ENCODE measurements at regions not wholly inside any gene's neighbourhood (a gene's known extent, or its start where the extent isn't known, plus 50 kb on each side); places are given as distances from the start of the nearest gene placed in this dataset.

GRCh38 chr3:194046531-194046930, 89.4 kb upstream of the HES1 start:
- H3K4me3 ChIP-seq, result no peak overlapping the region
- WGBS, 2 donors, result 88 to 100% methylated on average over 1 of the region's 1 CpG
- no peaks in the 10 kb centered on the region for H3K27me3 ChIP-seq
- no peak overlapping the region for H3K27ac ChIP-seq
- no peak for DNase-seq
- no peak for TF ChIP-seq POLR2A (IDR thresholded peaks at IDR 0.05)
- H3K4me1 ChIP-seq, result no peaks in the 10 kb centered on the region
- H3K36me3 ChIP-seq (ENCODE audit: low read depth, missing control alignments), result no peaks in the 10 kb centered on the region
- intact Hi-C loops (cut with DNase I; ENCODE audit: low total_unique reads), result no loop called here
- H3K9me3 ChIP-seq, result no peaks in the 10 kb centered on the region

GRCh38 chr3:194046995-194047645, 88.8 kb upstream of the HES1 start:
- no peak overlapping the region for H3K27ac ChIP-seq
- 42 to 60% methylated on average over 4 of the region's 4 CpGs for WGBS, 2 donors
- intact Hi-C loops (cut with DNase I; ENCODE audit: low total_unique reads), result no loop called here
- TF ChIP-seq POLR2A (IDR thresholded peaks at IDR 0.05) (no peak), CTCF (IDR thresholded peaks at IDR 0.05) (no peak)
- H3K4me3 ChIP-seq, result no peak overlapping the region
- no peaks in the 10 kb centered on the region for H3K4me1 ChIP-seq
- peak; percentile 60 for DNase-seq
- no peaks in the 10 kb centered on the region for H3K9me3 ChIP-seq
- H3K36me3 ChIP-seq (ENCODE audit: low read depth, missing control alignments), result no peaks in the 10 kb centered on the region
- H3K27me3 ChIP-seq, result no peaks in the 10 kb centered on the region

GRCh38 chr3:194049394-194049793, 86.6 kb upstream of the HES1 start:
- H3K9me3 ChIP-seq, result no peaks in the 10 kb centered on the region
- H3K27me3 ChIP-seq, result no peaks in the 10 kb centered on the region
- intact Hi-C loops (cut with DNase I; ENCODE audit: low total_unique reads), result no loop called here
- no peak overlapping the region for H3K4me3 ChIP-seq
- DNase-seq, result no peak
- no peak overlapping the region for H3K27ac ChIP-seq
- no peaks in the 10 kb centered on the region for H3K4me1 ChIP-seq
- TF ChIP-seq POLR2A (IDR thresholded peaks at IDR 0.05), result no peak
- no peak for TF ChIP-seq CTCF (IDR thresholded peaks at IDR 0.05)
- no peaks in the 10 kb centered on the region for H3K36me3 ChIP-seq (ENCODE audit: low read depth, missing control alignments)
- WGBS, 2 donors, result 97 to 100% methylated on average over 1 of the region's 1 CpG

- H3K4me3 ChIP-seq, result no peak overlapping the region
- H3K27me3 ChIP-seq, result no peaks in the 10 kb centered on the region
- intact Hi-C loops (cut with DNase I; ENCODE audit: low total_unique reads), result no loop called here
- no peaks in the 10 kb centered on the region for H3K4me1 ChIP-seq
- H3K27ac ChIP-seq, result no peak overlapping the region
- no peak for DNase-seq
- TF ChIP-seq CTCF (IDR thresholded peaks at IDR 0.05) (no peak), POLR2A (IDR thresholded peaks at IDR 0.05) (no peak)
- H3K9me3 ChIP-seq, result no peaks in the 10 kb centered on the region
- WGBS, 2 donors, result 92 to 100% methylated on average over 1 of the region's 1 CpG
- H3K36me3 ChIP-seq (ENCODE audit: low read depth, missing control alignments), result no peaks in the 10 kb centered on the region
These were observed 85.1 kb upstream of the HES1 start for GRCh38 chr3:194050782-194051320.

- H3K27me3 ChIP-seq, result no peaks in the 10 kb centered on the region
- no peaks in the 10 kb centered on the region for H3K4me1 ChIP-seq
- H3K9me3 ChIP-seq, result no peaks in the 10 kb centered on the region
- no peak overlapping the region for H3K4me3 ChIP-seq
- intact Hi-C loops (cut with DNase I; ENCODE audit: low total_unique reads), result no loop called here
- DNase-seq, result no peak
- no peaks in the 10 kb centered on the region for H3K36me3 ChIP-seq (ENCODE audit: low read depth, missing control alignments)
- no peak for TF ChIP-seq CTCF (IDR thresholded peaks at IDR 0.05)
- TF ChIP-seq POLR2A (IDR thresholded peaks at IDR 0.05), result no peak
- 75 to 77% methylated on average over 2 of the region's 2 CpGs for WGBS, 2 donors
- H3K27ac ChIP-seq, result no peak overlapping the region
These were observed 84.4 kb upstream of the HES1 start for GRCh38 chr3:194051366-194052149.
